Ishikawa (cell line): ENCODE measurements at regions not wholly inside any gene's neighbourhood (a gene's known extent, or its start where the extent isn't known, plus 50 kb on each side); places are given as distances from the start of the nearest gene placed in this dataset.

Experiments used
- CEBPB ChIP-seq: IDR thresholded peaks from 2 replicates; pipeline ENCODE4 v1.6.1; 2012
- CREB1 ChIP-seq: IDR thresholded peaks from 2 replicates; pipeline ENCODE4 v1.6.1; 2012; ENCODE audit warnings: low read depth
- EP300 ChIP-seq: IDR thresholded peaks from 2 replicates; pipeline ENCODE4 v1.6.1; 2012; ENCODE audit warnings: borderline replicate concordance
- NFIC ChIP-seq: IDR thresholded peaks from 2 replicates; pipeline ENCODE4 v1.6.1; 2012
- RAD21 ChIP-seq: IDR thresholded peaks from 2 replicates; pipeline ENCODE4 v1.6.1; 2012; ENCODE audit warnings: low read depth
- TAF1 ChIP-seq: IDR thresholded peaks from 2 replicates; pipeline ENCODE4 v1.6.1; 2012; ENCODE audit warnings: low read depth, mild to moderate bottlenecking
- YY1 ChIP-seq: IDR thresholded peaks from 2 replicates; pipeline ENCODE4 v1.6.1; 2012; ENCODE audit warnings: low read depth
- TF ChIP-seq, protein P1 (sequence below): IDR thresholded peaks from 2 replicates; pipeline ENCODE4 v1.6.1; 2012
- TF ChIP-seq, protein P2 (sequence below): IDR thresholded peaks from 2 replicates; pipeline ENCODE4 v1.6.1; 2012; ENCODE audit warnings: low read depth, mild to moderate bottlenecking

DNA sequence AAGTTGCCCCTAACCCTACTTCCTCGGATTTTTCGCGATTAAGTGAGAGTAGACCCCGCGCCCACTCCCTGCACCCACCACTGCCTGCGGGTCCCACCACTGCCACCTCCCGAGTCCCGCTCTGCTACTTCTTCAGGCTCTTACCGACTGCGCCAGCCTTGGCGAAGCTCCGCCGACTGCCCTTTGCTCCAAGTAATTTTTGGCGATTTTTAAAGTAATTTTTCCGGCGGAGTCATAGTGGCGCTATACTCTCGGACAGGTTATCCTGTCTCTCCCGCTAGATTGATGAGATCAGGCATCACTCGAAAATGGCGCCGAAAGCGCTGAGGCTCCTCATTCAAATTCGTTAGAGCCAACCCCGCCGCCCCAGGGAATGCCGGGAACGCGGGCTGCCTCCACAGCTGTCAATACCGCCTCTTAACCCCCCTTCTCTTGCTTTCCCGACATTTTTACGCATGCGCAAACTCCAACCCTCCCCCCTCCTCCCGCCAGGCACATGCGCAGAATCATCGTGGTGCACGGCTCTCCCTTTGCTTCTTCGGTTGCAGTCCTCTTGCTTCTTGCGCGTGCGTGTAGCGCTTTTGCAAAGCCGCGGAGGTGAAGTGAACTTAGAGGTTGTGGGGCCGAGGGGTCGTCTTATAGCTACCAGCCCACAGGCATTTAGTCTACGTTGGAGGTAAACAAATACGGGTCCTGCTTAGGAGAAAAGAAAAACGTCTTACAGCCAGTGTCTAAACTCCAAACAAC, 66.6 kb downstream of the KCNRG start:
- no peak for TF ChIP-seq EP300
- TF ChIP-seq NFIC, result no peak
- no peak for TF ChIP-seq RAD21
- TF ChIP-seq, protein P1, sequence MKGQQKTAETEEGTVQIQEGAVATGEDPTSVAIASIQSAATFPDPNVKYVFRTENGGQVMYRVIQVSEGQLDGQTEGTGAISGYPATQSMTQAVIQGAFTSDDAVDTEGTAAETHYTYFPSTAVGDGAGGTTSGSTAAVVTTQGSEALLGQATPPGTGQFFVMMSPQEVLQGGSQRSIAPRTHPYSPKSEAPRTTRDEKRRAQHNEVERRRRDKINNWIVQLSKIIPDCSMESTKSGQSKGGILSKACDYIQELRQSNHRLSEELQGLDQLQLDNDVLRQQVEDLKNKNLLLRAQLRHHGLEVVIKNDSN, result no peak
- no peak for TF ChIP-seq CEBPB
- TF ChIP-seq, protein P2, sequence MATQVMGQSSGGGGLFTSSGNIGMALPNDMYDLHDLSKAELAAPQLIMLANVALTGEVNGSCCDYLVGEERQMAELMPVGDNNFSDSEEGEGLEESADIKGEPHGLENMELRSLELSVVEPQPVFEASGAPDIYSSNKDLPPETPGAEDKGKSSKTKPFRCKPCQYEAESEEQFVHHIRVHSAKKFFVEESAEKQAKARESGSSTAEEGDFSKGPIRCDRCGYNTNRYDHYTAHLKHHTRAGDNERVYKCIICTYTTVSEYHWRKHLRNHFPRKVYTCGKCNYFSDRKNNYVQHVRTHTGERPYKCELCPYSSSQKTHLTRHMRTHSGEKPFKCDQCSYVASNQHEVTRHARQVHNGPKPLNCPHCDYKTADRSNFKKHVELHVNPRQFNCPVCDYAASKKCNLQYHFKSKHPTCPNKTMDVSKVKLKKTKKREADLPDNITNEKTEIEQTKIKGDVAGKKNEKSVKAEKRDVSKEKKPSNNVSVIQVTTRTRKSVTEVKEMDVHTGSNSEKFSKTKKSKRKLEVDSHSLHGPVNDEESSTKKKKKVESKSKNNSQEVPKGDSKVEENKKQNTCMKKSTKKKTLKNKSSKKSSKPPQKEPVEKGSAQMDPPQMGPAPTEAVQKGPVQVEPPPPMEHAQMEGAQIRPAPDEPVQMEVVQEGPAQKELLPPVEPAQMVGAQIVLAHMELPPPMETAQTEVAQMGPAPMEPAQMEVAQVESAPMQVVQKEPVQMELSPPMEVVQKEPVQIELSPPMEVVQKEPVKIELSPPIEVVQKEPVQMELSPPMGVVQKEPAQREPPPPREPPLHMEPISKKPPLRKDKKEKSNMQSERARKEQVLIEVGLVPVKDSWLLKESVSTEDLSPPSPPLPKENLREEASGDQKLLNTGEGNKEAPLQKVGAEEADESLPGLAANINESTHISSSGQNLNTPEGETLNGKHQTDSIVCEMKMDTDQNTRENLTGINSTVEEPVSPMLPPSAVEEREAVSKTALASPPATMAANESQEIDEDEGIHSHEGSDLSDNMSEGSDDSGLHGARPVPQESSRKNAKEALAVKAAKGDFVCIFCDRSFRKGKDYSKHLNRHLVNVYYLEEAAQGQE, result no peak
- TF ChIP-seq YY1, result peak; percentile 90
- TF ChIP-seq TAF1, result no peak; the same call in 1 of the 2 replicates
- no peak for TF ChIP-seq CREB1
